K562 (cell line): ENCODE measurements at regions not wholly inside any gene's neighbourhood (a gene's known extent, or its start where the extent isn't known, plus 50 kb on each side); places are given as distances from the start of the nearest gene placed in this dataset.

Experiments used
- BHLHE40 ChIP-seq: IDR thresholded peaks from 2 replicates; pipeline ENCODE4 v1.6.1; 2011; ENCODE audit warnings: low read length, improper control_type of control experiment
- COPS2 ChIP-seq: fragments of 450-650 bp; conservative IDR thresholded peaks from 2 replicates; pipeline ENCODE4 v1.6.1; 2016; ENCODE audit warnings: mild to moderate bottlenecking, moderate library complexity
- ESRRA ChIP-seq: fragments of 450-650 bp; IDR thresholded peaks from 2 replicates; pipeline ENCODE4 v1.6.1; 2014; ENCODE audit warnings: low read depth, mild to moderate bottlenecking, moderate library complexity, borderline replicate concordance
- FOXO4 ChIP-seq: fragments of 450-650 bp; formaldehyde crosslinking; IDR thresholded peaks from 2 replicates; pipeline ENCODE4 v1.4.0; 2020; ENCODE audit warnings: mild to moderate bottlenecking, moderate library complexity
- GABPB2 ChIP-seq: fragments of 250-450 bp; sonication (Bioruptor Pico); conservative IDR thresholded peaks from 2 replicates; pipeline ENCODE4 v1.5.1; 2021; ENCODE audit warnings: mild to moderate bottlenecking
- HMG20A ChIP-seq: fragments of 450-650 bp; formaldehyde crosslinking; conservative IDR thresholded peaks from 2 replicates; pipeline ENCODE4 v1.4.0; 2020; ENCODE audit warnings: mild to moderate bottlenecking, mixed read lengths
- KDM2B ChIP-seq: fragments of 250-450 bp; sonication (Bioruptor Pico); IDR thresholded peaks from 2 replicates; pipeline ENCODE4 v1.8.0; 2021; ENCODE audit warnings: mild to moderate bottlenecking, moderate library complexity
- LARP7 ChIP-seq: fragments of 450-650 bp; IDR thresholded peaks from 2 replicates; pipeline ENCODE4 v1.6.1; 2016
- MCM5 ChIP-seq: fragments of 450-650 bp; IDR thresholded peaks from 2 replicates; pipeline ENCODE4 v1.6.1; 2016; ENCODE audit warnings: low read depth
- NFIC ChIP-seq: fragments of 450-650 bp; IDR thresholded peaks from 2 replicates; pipeline ENCODE4 v1.6.1; 2017; ENCODE audit warnings: mild to moderate bottlenecking, inconsistent platforms
- NR1H2 ChIP-seq: sonication (generic); formaldehyde crosslinking; IDR thresholded peaks from 2 replicates; pipeline ENCODE4 v1.4.0; 2020; ENCODE audit warnings: mild to moderate bottlenecking, missing genetic modification reagents
- NR2C2 ChIP-seq, 2 experiments: fragments of 200-800 bp in 1 of 2; sonication (Bioruptor generic) in 1 of 2; sonication (generic) in 1 of 2; formaldehyde crosslinking in 1 of 2; IDR thresholded peaks; 2 replicates each; pipeline versions ENCODE4 v1.6.1 to v1.8.0; 2016 to 2022; ENCODE audit warnings: mild to moderate bottlenecking in 1 of 2, missing compliant biosample characterization in 1 of 2, missing genetic modification characterization in 1 of 2, missing genetic modification reagents in 1 of 2
- PATZ1 ChIP-seq: fragments of 250-450 bp; sonication (Bioruptor Pico); IDR thresholded peaks from 2 replicates; pipeline ENCODE4 v1.5.0; 2020; ENCODE audit warnings: mild to moderate bottlenecking, borderline replicate concordance
- PCBP2 ChIP-seq: fragments of 200-400 bp; formaldehyde crosslinking; IDR thresholded peaks from 2 replicates; pipeline ENCODE4 v1.6.1; 2018; ENCODE audit warnings: low read length, low read depth, mild to moderate bottlenecking, moderate library complexity; ENCODE audit not compliant: poor library complexity, severe bottlenecking
- RAD21 ChIP-seq, 2 experiments: fragments of 250-450 bp in 1 of 2; fragments of 450-650 bp in 1 of 2; sonication (Bioruptor Pico) in 1 of 2; formaldehyde crosslinking in 1 of 2; IDR thresholded peaks in 1 of 2; conservative IDR thresholded peaks in 1 of 2; 2 replicates each; pipeline versions ENCODE4 v1.4.0 to v1.8.0; 2020 to 2022; ENCODE audit warnings: mild to moderate bottlenecking in 2 of 2, moderate library complexity in 1 of 2
- SMARCB1 ChIP-seq: IDR thresholded peaks from 2 replicates; pipeline ENCODE4 v1.6.1; 2011; ENCODE audit warnings: improper control_type of control experiment, low read depth; ENCODE audit not compliant: insufficient read length
- SPI1 ChIP-seq: IDR thresholded peaks from 2 replicates; pipeline ENCODE4 v1.6.1; 2011; ENCODE audit warnings: low read depth, low read length, control low read depth, borderline replicate concordance
- SRF ChIP-seq, 2 experiments: fragments of 250-450, 450-650 bp in 1 of 2; sonication (Bioruptor Pico) in 1 of 2; sonication (generic) in 1 of 2; formaldehyde crosslinking; IDR thresholded peaks; 2 replicates each; pipeline versions ENCODE4 v1.5.0 to v1.5.1; 2020 to 2022; ENCODE audit warnings: mild to moderate bottlenecking in 1 of 2, missing genetic modification reagents in 1 of 2
- TRIM28 ChIP-seq: fragments of 450-650 bp; IDR thresholded peaks from 2 replicates; pipeline ENCODE4 v1.6.1; 2017
- VEZF1 ChIP-seq: fragments of 200-800 bp; sonication (Bioruptor generic); IDR thresholded peaks from 2 replicates; pipeline ENCODE4 v1.6.1; 2017; ENCODE audit warnings: missing genetic modification characterization, missing compliant biosample characterization
- ZBED1 ChIP-seq: IDR thresholded peaks from 2 replicates; pipeline ENCODE4 v1.6.1; 2014
- ZNF583 ChIP-seq: fragments of 250-450 bp; sonication (Bioruptor Pico); IDR thresholded peaks from 2 replicates; pipeline ENCODE4 v1.4.0; 2020
- ZNF766 ChIP-seq: fragments of 200-800 bp; sonication (Bioruptor generic); conservative IDR thresholded peaks from 2 replicates; pipeline ENCODE4 v1.6.1; 2016; ENCODE audit warnings: missing genetic modification characterization, missing compliant biosample characterization
- TF ChIP-seq, protein P1 (sequence below): fragments of 250-450 bp; sonication (Bioruptor Pico); IDR thresholded peaks from 2 replicates; pipeline ENCODE4 v1.5.0; 2021

DNA sequence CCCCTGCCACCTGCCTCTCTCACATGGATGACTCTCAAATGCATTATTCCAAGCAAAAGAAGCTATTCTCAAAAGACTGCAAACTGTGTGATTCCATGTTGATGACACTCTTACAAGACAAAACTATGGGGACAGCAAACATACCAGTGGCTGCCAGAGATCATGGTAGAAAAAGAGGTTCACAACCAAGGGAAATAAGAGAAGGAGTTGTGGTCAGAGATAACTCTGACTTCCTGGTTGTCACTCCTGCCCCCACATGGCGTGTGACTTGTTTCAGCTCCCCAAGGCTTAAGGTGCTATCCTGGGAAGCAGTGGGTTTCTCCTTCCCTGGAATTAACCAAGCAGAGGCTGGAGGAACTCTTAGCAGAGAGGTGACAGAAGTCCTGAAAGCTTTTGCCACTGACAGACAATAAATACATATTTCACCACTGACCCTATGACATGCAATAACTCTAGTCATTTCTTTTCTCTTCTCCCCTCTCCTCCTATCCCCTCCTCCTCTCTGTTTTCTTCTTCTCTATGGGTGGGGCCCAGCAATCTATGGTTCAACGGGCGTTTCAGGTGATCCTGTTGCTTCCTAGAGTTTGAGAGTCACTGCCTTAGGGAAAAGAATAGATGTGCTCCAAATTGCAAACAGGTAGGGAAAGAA is 185.1 kb downstream of the FCRL5 start (continued):
- TF ChIP-seq ZNF766 (0 out of 2 replicates have a peak, but pooled peaks have one; percentile 17), NR1H2 (CRISPR knock-in tag) (no peak), FOXO4 (no peak), RAD21 (CRISPR knock-in tag; conservative IDR thresholded peaks at IDR 0.05 in 1 of 2, IDR thresholded peaks at IDR 0.05 in 1 of 2) (peak; percentile 10 to 19; a peak in 2 of 4 replicates), ZBED1 (no peak), SPI1 (no peak), COPS2 (no peak), GABPB2 (no peak), ESRRA (peak; percentile 29; the same call in 1 of the 2 replicates), BHLHE40 (peak; percentile 44; the same call in 1 of the 2 replicates), SRF (CRISPR knock-in tag; IDR thresholded peaks at IDR 0.05) (no peak), HMG20A (CRISPR knock-in tag) (no peak), PCBP2 (no peak), NR2C2 (CRISPR knock-in tag; IDR thresholded peaks at IDR 0.05) (no peak), NR2C2 (tag; IDR thresholded peaks at IDR 0.05) (no peak), TRIM28 (no peak), PATZ1 (CRISPR knock-in tag) (no peak), ZNF583 (CRISPR knock-in tag) (no peak), MCM5 (no peak), NFIC (no peak), SMARCB1 (no peak), KDM2B (CRISPR knock-in tag) (no peak), LARP7 (no peak), VEZF1 (CRISPR knock-in tag) (peak; percentile 26; the same call in 1 of the 2 replicates)
- TF ChIP-seq, protein P1, sequence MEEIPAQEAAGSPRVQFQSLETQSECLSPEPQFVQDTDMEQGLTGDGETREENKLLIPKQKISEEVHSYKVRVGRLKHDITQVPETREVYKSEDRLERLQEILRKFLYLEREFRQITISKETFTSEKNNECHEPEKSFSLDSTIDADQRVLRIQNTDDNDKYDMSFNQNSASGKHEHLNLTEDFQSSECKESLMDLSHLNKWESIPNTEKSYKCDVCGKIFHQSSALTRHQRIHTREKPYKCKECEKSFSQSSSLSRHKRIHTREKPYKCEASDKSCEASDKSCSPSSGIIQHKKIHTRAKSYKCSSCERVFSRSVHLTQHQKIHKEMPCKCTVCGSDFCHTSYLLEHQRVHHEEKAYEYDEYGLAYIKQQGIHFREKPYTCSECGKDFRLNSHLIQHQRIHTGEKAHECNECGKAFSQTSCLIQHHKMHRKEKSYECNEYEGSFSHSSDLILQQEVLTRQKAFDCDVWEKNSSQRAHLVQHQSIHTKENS (CRISPR knock-in tag): no peak
